Embryonic facial prominence (tissue), 1 donor: ENCODE measurements at regions not wholly inside any gene's neighbourhood (a gene's known extent, or its start where the extent isn't known, plus 50 kb on each side); places are given as distances from the start of the nearest gene placed in this dataset.

Experiments
- DNase-seq: peaks from one replicate; pipeline ENCODE4 v3.0.0-alpha.2; 2016; ENCODE audit errors: extremely low spot score

DNA sequence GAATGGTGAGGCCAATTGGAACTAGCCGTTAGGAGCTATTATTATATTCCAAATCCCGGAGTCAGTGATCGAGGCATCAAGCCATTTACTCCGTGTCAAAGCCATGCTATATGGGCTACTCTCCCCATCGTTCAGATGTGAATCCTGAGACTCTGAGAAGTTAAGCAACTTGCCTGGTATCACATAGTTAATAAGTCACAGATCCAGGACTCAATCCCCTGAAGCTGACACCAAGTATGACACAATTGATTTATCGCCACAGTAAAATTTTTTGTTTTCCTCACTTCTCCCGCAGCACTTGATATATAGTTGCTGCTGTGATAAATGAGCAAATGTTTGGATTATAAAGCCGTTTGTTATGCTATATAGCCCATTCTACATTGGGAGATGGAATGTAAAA, 50.8 kb upstream of the TSHZ2 start:
- DNase-seq: no peak

GRCh38 chr20:52918311-52918710, 53.8 kb upstream of the TSHZ2 start:
- DNase-seq: no peak

- DNase-seq: no peak
Observed at GRCh38 chr20:52915564-52915963, 56.6 kb upstream of the TSHZ2 start.

GRCh38 chr20:52914870-52915269, 57.3 kb upstream of the TSHZ2 start:
- DNase-seq: no peak

DNA sequence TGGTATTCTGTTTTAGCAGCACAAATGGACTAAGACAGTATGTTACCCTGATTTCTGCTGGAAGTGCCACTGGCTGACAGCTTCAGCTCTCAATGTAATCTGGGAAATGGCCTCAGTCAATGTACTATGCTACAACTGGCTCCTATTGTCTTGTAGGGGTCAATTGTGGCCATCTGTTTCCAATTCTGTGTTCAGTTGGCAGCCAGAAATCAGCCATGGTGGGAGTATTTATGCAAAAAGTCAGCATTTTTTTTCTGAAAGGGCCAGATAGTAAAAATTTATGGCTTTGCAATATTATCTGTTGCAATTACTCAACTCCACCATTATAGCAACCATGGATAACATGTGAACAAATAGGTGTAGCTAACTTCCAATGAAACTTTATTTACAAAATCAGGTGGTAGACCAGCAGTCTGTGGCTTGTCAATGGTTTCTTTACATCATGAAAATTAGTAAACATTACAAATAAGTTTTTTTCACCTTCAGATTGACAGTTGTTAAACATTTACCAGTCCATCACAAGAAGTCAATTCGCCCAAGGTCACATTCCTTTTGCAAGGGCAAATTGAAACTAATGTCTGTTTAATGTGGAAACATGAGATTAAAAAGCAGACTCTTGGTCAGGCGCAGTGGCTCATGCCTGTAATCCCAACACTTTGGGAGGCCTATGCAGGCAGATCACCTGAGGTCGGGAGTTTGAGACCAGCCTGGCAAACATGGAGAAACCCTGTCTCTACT, 58.3 kb upstream of the TSHZ2 start:
- no peak for DNase-seq

DNA sequence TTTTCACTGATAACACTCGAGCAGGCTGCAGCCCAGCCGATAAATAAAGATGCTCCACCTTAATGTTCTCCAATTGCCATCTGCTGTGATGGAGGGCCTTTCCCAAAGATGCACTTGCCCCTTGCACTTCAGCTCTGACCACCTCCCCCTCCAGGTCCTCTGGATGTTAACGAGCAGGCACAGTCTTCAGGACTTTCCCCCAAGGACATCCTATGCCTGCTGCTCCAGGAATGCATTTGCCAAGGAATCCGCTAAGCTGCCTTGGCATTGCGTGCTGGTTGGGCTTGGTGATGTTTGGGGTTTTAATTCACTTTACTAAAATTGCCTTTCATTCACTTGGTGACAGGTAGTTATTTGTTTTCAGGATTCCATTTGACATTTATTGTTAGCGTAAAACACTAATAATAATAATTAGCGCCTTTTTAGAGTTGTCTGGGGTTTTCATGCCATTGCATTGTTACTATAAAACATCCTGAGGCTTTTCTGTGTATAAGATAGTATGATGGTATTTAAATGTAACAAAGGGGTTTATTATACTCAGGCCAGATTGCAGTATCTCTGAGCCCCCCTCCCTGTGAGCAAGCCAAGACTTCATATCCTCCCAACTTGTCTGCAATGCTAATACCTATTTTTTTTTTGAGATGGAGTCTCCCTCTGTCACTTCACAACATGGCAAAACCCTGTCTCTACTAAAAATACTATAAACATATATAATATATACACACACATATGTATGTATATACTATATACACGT, 66.7 kb upstream of the TSHZ2 start:
- no peak for DNase-seq

GRCh38 chr20:52904837-52905236, 67.3 kb upstream of the TSHZ2 start:
- no peak for DNase-seq

- DNase-seq: no peak
Observed at GRCh38 chr20:52899041-52899608, 73.0 kb upstream of the TSHZ2 start.

DNA sequence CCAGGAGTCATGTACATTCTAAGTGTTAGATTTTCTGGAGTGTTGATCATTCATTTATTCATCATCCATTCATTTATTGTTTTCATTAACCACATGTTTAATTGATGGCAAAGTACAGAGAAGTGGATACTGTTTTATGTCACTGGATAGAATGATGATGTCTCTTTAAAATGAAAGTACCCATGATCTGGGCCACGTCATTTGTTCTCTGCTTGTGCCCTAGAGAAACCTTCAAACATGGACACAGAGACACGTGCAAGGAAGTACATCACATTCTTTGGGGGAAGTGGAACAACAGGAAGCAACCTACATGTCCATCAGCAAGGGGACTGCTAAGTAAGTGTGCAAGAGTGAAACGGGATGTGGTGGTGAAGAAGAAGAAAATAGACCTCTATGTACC, 75.8 kb upstream of the TSHZ2 start:
- DNase-seq: no peak

- no peak for DNase-seq
Observed at GRCh38 chr20:52895701-52896100, 76.5 kb upstream of the TSHZ2 start.

- no peak for DNase-seq
Observed at GRCh38 chr20:52895235-52895634, 76.9 kb upstream of the TSHZ2 start.

DNA sequence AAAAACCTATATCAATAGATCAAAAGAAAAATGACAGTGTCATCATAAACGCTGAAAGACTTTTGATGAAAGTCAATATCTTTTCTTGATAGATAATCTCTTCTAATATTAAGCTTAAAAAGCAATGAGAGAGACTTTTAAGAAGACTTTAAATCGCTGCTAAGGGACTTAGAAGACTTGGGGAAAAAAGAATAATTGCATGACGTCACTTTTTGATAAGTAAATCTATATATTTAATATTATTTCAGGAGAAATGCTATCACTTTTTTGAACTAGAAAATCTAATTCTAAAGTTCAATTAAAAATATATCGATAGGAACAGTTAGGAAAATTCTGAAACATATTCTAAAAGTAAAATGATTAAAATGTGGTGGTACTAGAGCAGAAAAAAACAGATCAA, 78.7 kb upstream of the TSHZ2 start:
- no peak for DNase-seq

DNA sequence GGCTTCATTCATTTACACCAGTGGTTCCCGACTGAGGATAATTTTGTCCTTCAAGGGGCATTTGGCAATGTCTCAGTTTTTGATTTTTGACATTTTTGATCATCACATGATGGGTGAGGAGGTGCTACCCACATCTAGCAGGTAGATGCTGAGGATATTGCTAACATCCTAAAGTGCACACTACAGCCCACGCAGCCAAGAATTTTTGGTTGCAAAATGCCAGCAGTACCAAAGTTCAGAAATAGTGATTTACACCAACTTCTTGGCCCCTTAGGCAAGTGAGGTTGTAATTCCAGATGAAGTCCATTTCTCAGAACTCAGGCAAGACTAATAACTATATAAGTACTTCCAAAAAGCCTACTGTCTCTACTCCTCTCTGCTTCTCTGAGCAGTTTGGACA, 80.1 kb upstream of the TSHZ2 start:
- DNase-seq: no peak

DNA sequence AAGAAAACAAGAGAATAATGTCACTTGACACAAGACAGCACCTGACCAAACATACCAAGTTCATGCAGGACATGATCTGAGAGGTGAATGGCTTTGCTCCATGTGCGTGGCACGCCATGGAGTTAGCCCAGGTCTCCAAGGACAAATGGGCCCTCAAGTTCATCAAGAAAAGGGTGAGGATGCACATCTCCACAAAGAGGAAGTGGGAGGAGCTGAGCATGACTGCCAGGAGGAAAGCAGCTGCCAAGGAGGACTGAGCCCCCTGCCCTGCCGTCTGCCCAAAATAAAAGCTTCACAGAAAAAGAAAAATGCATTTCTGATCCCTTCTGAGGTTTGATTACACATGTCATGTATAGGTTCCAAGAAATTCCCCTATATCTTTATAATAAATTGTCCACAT, 82.0 kb upstream of the TSHZ2 start:
- DNase-seq: no peak

DNA sequence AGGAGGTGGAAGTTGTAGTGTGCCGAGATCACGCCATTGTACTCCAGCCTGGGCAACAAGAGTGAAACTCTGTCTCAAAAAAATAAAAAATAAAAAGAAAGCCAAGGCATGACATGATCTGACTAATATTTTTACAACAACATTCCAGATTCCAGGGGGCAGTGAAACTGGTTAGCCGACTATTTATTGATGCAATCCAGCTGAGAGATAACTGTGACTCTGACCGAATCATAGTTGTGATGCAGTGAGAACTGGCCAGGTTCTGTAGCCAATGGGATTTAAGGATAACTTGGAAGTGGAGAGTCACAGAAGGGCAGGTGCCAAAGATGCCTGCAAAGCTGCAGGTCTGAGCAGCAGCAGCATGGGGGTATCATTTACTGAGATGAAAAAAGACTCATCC, 82.9 kb upstream of the TSHZ2 start:
- no peak for DNase-seq

- no peak for DNase-seq
Observed at GRCh38 chr20:52888096-52888495, 84.1 kb upstream of the TSHZ2 start.

GRCh38 chr20:52880997-52881396, 91.2 kb upstream of the TSHZ2 start:
- DNase-seq: no peak

- no peak for DNase-seq
Observed at GRCh38 chr20:52880259-52880658, 91.9 kb upstream of the TSHZ2 start.

GRCh38 chr20:52874241-52874640, 97.9 kb upstream of the TSHZ2 start:
- DNase-seq: no peak

- no peak for DNase-seq
Observed at GRCh38 chr20:52869698-52870501, 102.3 kb upstream of the TSHZ2 start.

DNA sequence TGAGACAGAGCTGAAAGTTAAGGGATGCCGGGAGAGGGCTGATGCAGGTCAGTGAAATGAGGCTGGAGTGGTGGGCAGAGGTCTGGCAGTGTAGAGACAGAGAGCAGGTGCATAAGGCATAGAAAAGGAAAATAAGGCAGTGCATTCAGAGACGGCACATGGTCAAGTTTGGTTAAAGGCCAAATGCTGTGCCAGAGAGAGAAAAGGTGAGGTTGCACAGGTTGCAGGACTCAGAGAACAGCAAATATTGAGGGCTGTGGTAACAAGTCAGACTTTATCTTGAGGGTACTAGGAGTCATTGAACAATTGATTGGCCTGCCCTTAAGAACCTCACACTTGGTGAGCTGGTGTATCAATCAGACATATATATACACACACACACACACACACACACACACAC, 102.9 kb upstream of the TSHZ2 start:
- DNase-seq: no peak

GRCh38 chr20:52867305-52867704, 104.9 kb upstream of the TSHZ2 start:
- no peak for DNase-seq
